HG02938 (cell line): ENCODE measurements at regions not wholly inside any gene's neighbourhood (a gene's known extent, or its start where the extent isn't known, plus 50 kb on each side); places are given as distances from the start of the nearest gene placed in this dataset.
"Not testable (repeated sequence)": the region's sequence is repeated elsewhere in the genome, so short reads cannot be mapped to it uniquely, and the experiment has no call there.

ENCODE experiments used
- ATAC-seq: cut with Tn5 transposase; IDR thresholded peaks from one replicate; pipeline ENCODE4 v1.9.1; 2021; ENCODE audit warnings: mild to moderate bottlenecking, moderate library complexity; ENCODE audit not compliant: unreplicated experiment

GRCh38 chr2:224155371-224155770 is 116.3 kb upstream of the SERPINE2 start:
- ATAC-seq: no peak

GRCh38 chr2:224151680-224152310 is 112.7 kb upstream of the SERPINE2 start:
- ATAC-seq: no peak

- ATAC-seq: no peak
Observed at GRCh38 chr2:224151161-224151560, 112.1 kb upstream of the SERPINE2 start.

DNA sequence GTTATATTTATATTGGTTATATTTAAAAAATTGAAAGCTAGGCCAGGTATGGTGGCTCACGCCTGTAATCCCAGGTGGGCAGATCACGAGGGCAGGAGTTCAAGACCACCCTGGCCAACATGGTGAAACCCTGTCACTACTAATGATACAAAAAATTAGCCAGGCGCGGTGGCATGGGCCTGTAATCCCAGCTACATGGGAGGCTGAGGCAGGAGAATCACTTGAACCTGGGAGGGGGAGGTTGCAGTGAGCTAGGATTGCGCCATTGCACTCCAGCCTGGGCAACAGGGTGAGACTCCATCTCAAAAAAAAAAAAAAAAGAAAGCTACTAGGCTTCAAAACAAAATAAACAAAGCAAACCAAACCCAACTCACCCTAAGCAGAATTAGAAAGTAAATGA is 109.0 kb upstream of the SERPINE2 start:
- ATAC-seq: not testable (repeated sequence)

DNA sequence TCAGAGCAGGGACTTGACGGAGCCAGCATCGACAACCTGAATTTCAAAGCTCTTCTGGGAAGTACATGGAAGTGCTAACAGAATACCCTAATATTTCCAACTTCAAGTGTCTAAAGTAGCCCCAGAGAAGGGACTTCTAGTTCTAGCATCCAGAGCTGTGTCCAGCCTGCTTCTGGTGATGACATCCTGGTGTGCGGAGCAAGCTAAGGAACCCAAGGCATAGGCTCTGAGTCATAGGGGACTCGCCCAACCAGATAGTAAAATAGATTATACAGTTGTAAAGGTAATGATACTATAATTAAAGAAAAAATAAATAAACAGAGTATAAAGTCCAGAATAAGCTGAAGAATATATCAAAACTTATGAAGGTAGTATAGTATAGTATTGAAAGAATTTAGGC is 108.1 kb upstream of the SERPINE2 start:
- no peak for ATAC-seq

- ATAC-seq: no peak
Observed at GRCh38 chr2:224146356-224147160, 107.5 kb upstream of the SERPINE2 start.

DNA sequence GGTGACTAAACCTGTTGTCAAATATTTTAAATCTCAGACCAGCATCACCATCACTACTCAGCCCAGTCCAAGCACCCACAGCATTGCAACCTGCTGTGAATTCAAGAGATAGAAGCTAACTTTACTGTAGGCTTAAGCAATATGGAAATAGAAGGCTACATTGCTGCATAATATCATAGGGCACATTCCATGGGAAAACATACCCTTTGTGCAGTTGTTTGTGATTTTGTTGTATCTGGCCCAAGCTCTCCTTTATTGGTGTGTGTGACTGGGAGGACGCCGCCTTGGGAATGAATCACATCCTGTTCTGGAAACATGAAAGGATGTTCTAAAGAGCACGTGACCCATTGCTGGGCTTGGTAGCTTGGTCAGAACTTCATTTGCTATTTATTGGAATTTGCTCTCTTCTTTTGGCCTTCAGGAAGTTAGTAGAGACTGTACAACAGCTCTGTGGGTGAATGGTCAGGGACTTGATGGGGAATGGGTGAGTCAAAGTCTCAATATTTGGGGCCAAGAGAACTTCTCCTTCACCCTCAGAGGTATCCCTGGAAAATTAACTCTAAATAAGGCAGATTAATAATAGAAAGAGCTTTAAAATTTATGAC is 106.8 kb upstream of the SERPINE2 start:
- ATAC-seq: no peak

GRCh38 chr2:224143526-224143925 is 104.4 kb upstream of the SERPINE2 start:
- no peak for ATAC-seq

- ATAC-seq: no peak
Observed at GRCh38 chr2:224142397-224143312, 103.6 kb upstream of the SERPINE2 start.

DNA sequence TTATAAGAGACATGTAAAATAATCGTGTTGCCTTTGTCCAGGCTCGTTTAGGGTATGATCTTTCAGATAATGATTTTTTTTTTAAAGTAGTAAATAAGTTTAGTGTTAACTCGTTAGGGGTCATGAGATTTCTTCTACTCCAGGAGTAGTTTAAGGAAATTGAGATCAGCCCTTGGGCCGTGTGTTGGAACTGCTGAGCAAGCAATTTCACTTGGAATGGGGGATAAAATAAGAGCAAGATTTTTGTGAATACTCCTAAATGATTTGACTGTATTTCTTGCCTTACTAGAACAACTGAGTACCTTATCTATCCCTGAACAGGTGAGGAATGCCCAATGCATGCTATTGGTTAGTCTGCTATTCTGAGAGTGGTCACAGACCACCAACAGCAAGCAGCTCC is 102.2 kb upstream of the SERPINE2 start:
- no peak for ATAC-seq

GRCh38 chr2:224137208-224137607 is 98.1 kb upstream of the SERPINE2 start:
- no peak for ATAC-seq

GRCh38 chr2:224136396-224136795 is 97.3 kb upstream of the SERPINE2 start:
- no peak for ATAC-seq

DNA sequence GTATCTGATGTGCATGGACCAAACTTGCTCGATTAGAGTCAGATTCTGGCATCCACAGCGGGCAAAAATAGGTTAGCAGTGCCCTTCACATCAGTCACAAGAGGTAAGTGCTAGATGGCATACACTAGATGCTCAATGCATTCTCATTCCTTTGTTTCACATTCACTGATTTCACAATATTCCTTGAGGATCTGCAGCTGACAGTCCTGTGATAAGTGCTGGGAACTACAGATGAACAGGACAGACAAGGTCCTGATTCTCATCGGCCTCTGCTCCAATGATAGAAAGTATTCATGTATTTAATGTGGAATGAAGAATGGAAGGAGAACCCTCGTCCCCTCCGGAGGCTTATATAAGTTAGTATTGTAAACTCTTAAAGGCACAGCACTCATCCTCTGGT is 96.8 kb upstream of the SERPINE2 start:
- ATAC-seq: no peak

GRCh38 chr2:224134003-224134734 is 95.1 kb upstream of the SERPINE2 start:
- no peak for ATAC-seq

- no peak for ATAC-seq
Observed at GRCh38 chr2:224133387-224133786, 94.3 kb upstream of the SERPINE2 start.

- ATAC-seq: no peak
Observed at GRCh38 chr2:224127871-224128501, 88.9 kb upstream of the SERPINE2 start.

DNA sequence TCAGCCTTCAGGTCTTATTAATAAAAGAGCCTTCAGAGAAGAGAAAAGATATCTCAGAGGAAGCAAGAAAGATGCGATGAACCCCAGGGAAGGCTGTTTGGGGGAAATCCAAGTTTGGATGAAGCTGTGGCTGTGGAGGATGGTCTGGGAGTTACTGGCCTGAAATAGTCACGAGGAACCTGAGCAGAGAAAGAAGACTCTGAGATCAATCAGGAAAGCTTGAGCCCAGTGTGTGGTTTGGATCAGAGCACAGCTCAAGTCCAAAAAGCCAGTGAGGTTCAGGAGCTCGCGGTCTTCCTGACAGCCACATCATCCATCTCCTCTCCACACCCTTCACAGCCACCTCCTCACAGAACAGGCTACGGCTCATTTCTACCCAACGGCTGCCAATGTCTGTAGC is 87.4 kb upstream of the SERPINE2 start:
- ATAC-seq: no peak

- ATAC-seq: no peak
Observed at GRCh38 chr2:224126003-224126402, 86.9 kb upstream of the SERPINE2 start.

DNA sequence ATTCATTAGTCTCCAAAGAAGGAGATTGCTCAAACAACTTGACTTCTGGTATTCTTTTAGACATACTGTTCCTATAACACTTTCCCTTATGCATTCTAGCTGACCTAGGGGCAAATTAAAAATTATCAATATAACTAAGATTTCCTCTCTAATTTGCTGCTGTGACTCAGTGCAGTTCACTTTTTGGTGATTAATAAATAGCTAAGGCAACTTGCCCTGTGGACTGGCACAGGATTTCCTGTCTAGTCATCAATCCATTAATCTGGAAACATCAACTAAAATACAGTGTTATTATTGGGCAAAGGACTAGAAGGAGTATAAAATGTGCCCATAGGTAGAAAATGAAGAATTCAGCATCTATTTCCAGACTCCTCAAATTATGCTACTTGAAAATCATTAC is 83.5 kb upstream of the SERPINE2 start:
- no peak for ATAC-seq
